ENCODE measurements at regions not wholly inside any gene's neighbourhood (a gene's known extent, or its start where the extent isn't known, plus 50 kb on each side); places are given as distances from the start of the nearest gene placed in this dataset.
A peak's percentile ranks its signal among the peaks of the same experiment; 100 is the strongest.

DNA sequence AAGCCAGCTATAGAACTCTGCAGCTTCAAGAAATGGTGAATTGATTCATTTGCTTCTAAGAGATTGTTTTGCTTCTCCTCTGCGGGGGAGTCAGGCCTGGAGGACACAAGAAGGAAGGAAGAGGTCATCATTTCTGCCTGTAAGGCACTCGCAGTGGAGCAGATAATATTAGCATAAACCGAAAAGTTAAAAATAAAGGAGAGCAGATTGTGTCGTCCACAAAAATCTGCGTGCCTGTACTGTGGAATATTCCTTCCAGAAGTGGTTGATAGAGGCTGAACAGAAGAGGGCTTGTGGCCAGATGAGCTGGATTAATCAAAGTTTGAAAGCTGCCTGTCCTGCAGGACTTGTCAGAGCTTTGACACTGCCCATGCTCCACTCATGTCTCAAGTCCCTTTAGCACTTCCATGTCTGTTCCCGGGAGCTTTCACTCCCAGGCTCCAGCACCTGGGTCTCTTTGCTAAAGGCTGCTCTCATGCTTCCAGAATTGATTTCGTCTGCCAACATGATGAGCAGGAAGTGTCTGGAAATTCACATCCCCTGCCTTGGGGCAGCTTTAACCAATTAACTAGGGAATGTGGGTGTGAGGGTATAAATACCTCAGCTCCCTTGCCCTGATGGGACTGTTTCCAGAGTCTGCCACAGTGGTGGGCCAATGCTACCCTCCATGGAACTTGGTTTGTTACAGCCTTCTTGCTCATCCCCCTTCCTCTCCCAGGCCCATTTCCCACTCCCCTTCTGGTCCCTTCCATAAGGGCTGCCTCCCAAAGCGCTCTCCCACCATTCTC, 65.1 kb upstream of the STX16 start:
- H3K4me3 Mint-ChIP-seq: no peak overlapping the region
- H3K27me3 ChIP-seq (ENCODE audit: control insufficient read depth, insufficient read depth, low read length, poor library complexity, severe bottlenecking): peaks cover 6% of the 10 kb centered on the region
- H3K36me3 Mint-ChIP-seq (ENCODE audit: low read depth): peaks cover 7% of the 10 kb centered on the region
- 90 to 96% methylated on average over 7 to 8 of the region's 8 CpGs for WGBS, 2 experiments (ENCODE audit: insufficient coverage in 1 of 2, insufficient read length in 1 of 2)
- TF ChIP-seq, protein P1, sequence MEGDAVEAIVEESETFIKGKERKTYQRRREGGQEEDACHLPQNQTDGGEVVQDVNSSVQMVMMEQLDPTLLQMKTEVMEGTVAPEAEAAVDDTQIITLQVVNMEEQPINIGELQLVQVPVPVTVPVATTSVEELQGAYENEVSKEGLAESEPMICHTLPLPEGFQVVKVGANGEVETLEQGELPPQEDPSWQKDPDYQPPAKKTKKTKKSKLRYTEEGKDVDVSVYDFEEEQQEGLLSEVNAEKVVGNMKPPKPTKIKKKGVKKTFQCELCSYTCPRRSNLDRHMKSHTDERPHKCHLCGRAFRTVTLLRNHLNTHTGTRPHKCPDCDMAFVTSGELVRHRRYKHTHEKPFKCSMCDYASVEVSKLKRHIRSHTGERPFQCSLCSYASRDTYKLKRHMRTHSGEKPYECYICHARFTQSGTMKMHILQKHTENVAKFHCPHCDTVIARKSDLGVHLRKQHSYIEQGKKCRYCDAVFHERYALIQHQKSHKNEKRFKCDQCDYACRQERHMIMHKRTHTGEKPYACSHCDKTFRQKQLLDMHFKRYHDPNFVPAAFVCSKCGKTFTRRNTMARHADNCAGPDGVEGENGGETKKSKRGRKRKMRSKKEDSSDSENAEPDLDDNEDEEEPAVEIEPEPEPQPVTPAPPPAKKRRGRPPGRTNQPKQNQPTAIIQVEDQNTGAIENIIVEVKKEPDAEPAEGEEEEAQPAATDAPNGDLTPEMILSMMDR (conservative IDR thresholded peaks at IDR 0.05): no peak
- peaks cover 7% of the 10 kb centered on the region for H3K4me1 Mint-ChIP-seq
- no peak overlapping the region for H3K27ac ChIP-seq (ENCODE audit: low read depth, low read length)
- H3K9ac ChIP-seq (ENCODE audit: extremely low read depth, low read length, poor library complexity, severe bottlenecking): no peak overlapping the region
- H3K9me3 ChIP-seq (ENCODE audit: control insufficient read depth, low read length): peaks cover 11% of the 10 kb centered on the region
- no peaks in the 10 kb centered on the region for H3K4me1 ChIP-seq (ENCODE audit: control insufficient read depth, insufficient read depth, low read length)
- peaks cover 21% of the 10 kb centered on the region for H3K27me3 Mint-ChIP-seq (ENCODE audit: insufficient read depth)
- no peaks in the 10 kb centered on the region for H3K36me3 ChIP-seq (ENCODE audit: control insufficient read depth, insufficient read depth, low read length)
- no peak overlapping the region for H3K27ac Mint-ChIP-seq
- no peak for DNase-seq
- H3K4me3 ChIP-seq (ENCODE audit: low read length): no peak overlapping the region
- peaks cover 21% of the 10 kb centered on the region for H3K9me3 Mint-ChIP-seq

DNA sequence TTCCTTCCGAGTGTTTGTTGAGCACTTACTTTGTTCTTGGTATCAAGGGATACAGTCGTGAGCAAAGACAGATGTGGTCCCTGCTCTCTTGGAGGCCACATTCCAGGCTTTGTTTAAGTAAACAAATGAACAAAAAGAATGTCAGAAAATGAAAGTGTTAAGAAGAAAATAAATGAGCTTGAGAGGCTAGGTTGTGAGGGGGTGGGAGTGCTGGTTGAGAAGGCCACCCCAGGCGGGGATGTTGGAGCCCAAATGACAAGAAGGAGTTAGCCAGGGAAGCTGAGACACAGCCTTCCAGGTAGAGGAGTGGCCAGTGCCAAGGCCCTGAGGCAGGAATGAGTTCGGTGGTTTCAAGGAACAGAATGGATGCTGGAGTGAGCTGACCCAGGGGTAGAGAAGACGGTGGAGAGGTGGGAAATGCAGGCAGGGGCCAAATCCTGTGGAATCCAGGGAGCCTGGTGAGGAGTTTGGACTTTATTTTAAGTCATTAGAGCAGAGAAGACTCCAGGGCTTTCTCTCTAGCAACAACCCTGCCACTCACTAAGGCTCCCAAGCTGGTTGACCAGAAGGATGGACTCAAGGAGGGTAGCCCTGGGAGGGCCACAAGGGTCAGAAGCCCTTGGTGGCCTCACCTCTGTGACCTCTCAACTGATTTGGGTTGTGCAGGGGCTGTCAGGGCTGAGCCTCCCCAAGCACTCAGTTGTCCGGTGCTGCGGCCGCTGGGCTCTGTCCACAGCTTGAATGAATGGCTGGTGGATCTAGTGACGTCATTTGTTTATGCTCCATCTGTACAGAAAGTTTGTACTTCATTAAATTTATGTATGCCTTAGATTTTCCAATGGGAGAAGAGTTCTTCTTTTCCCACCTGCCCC, 66.0 kb upstream of the STX16 start:
- Histone ChIP-seq H3K9me3 (ENCODE audit: control insufficient read depth, low read length) (peaks cover 11% of the 10 kb centered on the region), H3K4me3 (ENCODE audit: low read length) (no peak overlapping the region), H3K36me3 (ENCODE audit: control insufficient read depth, insufficient read depth, low read length) (no peaks in the 10 kb centered on the region), H3K4me1 (ENCODE audit: control insufficient read depth, insufficient read depth, low read length) (no peaks in the 10 kb centered on the region), H3K27me3 (ENCODE audit: control insufficient read depth, insufficient read depth, low read length, poor library complexity, severe bottlenecking) (peaks cover 6% of the 10 kb centered on the region), H3K9ac (ENCODE audit: extremely low read depth, low read length, poor library complexity, severe bottlenecking) (no peak overlapping the region), H3K27ac (ENCODE audit: low read depth, low read length) (no peak overlapping the region)
- Mint-ChIP-seq H3K9me3 (peaks cover 21% of the 10 kb centered on the region), H3K36me3 (ENCODE audit: low read depth) (peaks cover 7% of the 10 kb centered on the region), H3K4me1 (peaks cover 7% of the 10 kb centered on the region), H3K27ac (no peak overlapping the region), H3K4me3 (no peak overlapping the region), H3K27me3 (ENCODE audit: insufficient read depth) (peaks cover 19% of the 10 kb centered on the region)
- DNase-seq: peak; percentile 38
- TF ChIP-seq, protein P1 (conservative IDR thresholded peaks at IDR 0.05): no peak
- 78 to 80% methylated on average over 7 to 9 of the region's 9 CpGs for WGBS, 2 experiments (ENCODE audit: insufficient coverage in 1 of 2, insufficient read length in 1 of 2)

DNA sequence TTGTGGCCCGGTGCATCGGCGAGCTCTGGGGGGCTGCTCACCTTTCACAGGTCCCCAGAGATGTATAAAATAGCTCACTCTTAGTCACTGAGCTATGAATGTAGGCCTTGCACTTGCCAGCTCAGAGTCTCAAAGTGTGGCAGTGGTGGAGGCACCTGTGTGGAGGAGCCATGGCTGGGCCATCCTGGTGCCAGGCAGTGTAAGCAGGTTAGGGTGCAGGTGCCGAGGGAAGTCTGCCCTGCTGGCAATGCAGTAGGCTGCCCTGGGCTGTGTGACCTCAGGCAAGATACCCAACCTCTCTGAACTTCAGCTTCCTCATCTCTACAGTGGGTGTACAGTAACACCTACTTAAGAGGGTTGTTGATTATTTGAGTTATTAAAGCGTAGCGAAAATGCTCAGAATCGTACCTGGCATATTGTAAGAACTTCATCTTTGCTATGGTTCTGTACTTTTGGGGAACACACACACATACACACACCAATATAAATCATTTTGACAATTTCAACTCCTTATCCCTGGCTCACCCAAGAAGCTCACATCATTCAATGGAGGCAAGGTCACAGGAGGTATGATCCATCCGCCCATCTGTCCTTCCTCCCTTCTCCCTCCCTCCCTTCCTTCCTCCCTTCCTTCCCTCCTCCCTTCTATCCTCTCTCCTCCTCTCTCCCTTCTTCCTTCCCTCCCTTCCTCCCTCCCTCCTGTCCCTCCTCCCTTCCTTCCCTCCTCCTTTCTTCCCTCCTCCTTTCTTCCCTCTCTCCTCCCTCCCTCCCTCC, 66.8 kb upstream of the STX16 start:
- peak; percentile 25 for DNase-seq
- Mint-ChIP-seq H3K27ac (no peak overlapping the region), H3K9me3 (peaks cover 21% of the 10 kb centered on the region), H3K36me3 (ENCODE audit: low read depth) (peaks cover 7% of the 10 kb centered on the region), H3K4me1 (peaks cover 7% of the 10 kb centered on the region), H3K27me3 (ENCODE audit: insufficient read depth) (peaks cover 16% of the 10 kb centered on the region), H3K4me3 (no peak overlapping the region)
- WGBS, 2 experiments (ENCODE audit: insufficient coverage in 1 of 2, insufficient read length in 1 of 2): 88 to 93% methylated on average over 5 to 8 of the region's 8 CpGs
- H3K27ac ChIP-seq (ENCODE audit: low read depth, low read length): no peak overlapping the region
- H3K27me3 ChIP-seq (ENCODE audit: control insufficient read depth, insufficient read depth, low read length, poor library complexity, severe bottlenecking): peaks cover 6% of the 10 kb centered on the region
- H3K4me1 ChIP-seq (ENCODE audit: control insufficient read depth, insufficient read depth, low read length): no peaks in the 10 kb centered on the region
- H3K9ac ChIP-seq (ENCODE audit: extremely low read depth, low read length, poor library complexity, severe bottlenecking): no peak overlapping the region
- H3K9me3 ChIP-seq (ENCODE audit: control insufficient read depth, low read length): peaks cover 11% of the 10 kb centered on the region
- TF ChIP-seq, protein P1 (conservative IDR thresholded peaks at IDR 0.05): no peak
- H3K4me3 ChIP-seq (ENCODE audit: low read length): no peak overlapping the region
- no peaks in the 10 kb centered on the region for H3K36me3 ChIP-seq (ENCODE audit: control insufficient read depth, insufficient read depth, low read length)

All from endodermal cell (in vitro differentiated cells).